Endodermal cell (in vitro differentiated cells): ENCODE measurements at regions not wholly inside any gene's neighbourhood (a gene's known extent, or its start where the extent isn't known, plus 50 kb on each side); places are given as distances from the start of the nearest gene placed in this dataset.

Experiments used
- DNase-seq: peaks from one replicate; pipeline ENCODE4 v3.0.0-alpha.2; 2017
- H3K27ac ChIP-seq: 2 replicates; pipeline ENCODE4 v1.5.1; 2013; ENCODE audit warnings: mild to moderate bottlenecking, low read depth, low read length, moderate library complexity
- H3K27me3 ChIP-seq: 2 replicates; pipeline ENCODE4 v1.6.1; 2013; ENCODE audit warnings: mild to moderate bottlenecking, low read length, moderate library complexity; ENCODE audit not compliant: insufficient read depth, control insufficient read depth, poor library complexity, severe bottlenecking
- H3K36me3 ChIP-seq: 2 replicates; pipeline ENCODE4 v1.7.0; 2013; ENCODE audit warnings: mild to moderate bottlenecking, low read length, moderate library complexity; ENCODE audit not compliant: control insufficient read depth, insufficient read depth
- H3K4me1 ChIP-seq: one replicate; pipeline ENCODE4 v1.7.0; 2013; ENCODE audit warnings: low read length; ENCODE audit not compliant: control insufficient read depth, insufficient read depth
- H3K4me3 ChIP-seq: 2 replicates; pipeline ENCODE4 v1.5.1; 2013; ENCODE audit warnings: mild to moderate bottlenecking, low read length, moderate library complexity
- H3K9ac ChIP-seq: 2 replicates; pipeline ENCODE4 v1.6.1; 2013; ENCODE audit warnings: mild to moderate bottlenecking, low read length, moderate library complexity; ENCODE audit not compliant: poor library complexity, severe bottlenecking; ENCODE audit errors: extremely low read depth
- H3K9me3 ChIP-seq: 2 replicates; pipeline ENCODE4 v1.6.1; 2013; ENCODE audit warnings: mild to moderate bottlenecking, low read length, moderate library complexity; ENCODE audit not compliant: control insufficient read depth
- H3K27ac Mint-ChIP-seq: 2 replicates; pipeline ENCODE4 v1.8.0; 2020; ENCODE audit warnings: mixed read lengths
- H3K27me3 Mint-ChIP-seq: 2 replicates; pipeline ENCODE4 v1.8.0; 2021; ENCODE audit warnings: mild to moderate bottlenecking, mixed read lengths; ENCODE audit not compliant: insufficient read depth
- H3K36me3 Mint-ChIP-seq: 2 replicates; pipeline ENCODE4 v1.8.0; 2020; ENCODE audit warnings: low read depth, mixed read lengths
- H3K4me1 Mint-ChIP-seq: 2 replicates; pipeline ENCODE4 v1.8.0; 2020; ENCODE audit warnings: mixed read lengths
- H3K4me3 Mint-ChIP-seq: 2 replicates; pipeline ENCODE4 v1.8.0; 2020; ENCODE audit warnings: mild to moderate bottlenecking, moderate library complexity, mixed read lengths
- H3K9me3 Mint-ChIP-seq: 2 replicates; pipeline ENCODE4 v1.8.0; 2020; ENCODE audit warnings: mild to moderate bottlenecking, mixed read lengths
- WGBS, 2 experiments: methylation state at CpG; one replicate each; pipeline versions ENCODE4 v1.1.5 to v1.1.7; 2013; ENCODE audit warnings: missing lambda C conversion rate in 2 of 2, mixed read lengths in 1 of 2; ENCODE audit not compliant: insufficient coverage in 1 of 2, insufficient read length in 1 of 2; 5-methylcytosine and 5-hydroxymethylcytosine counted together
- TF ChIP-seq, protein P1 (sequence below): fragments of 200-600 bp; sonication (generic); conservative IDR thresholded peaks from 2 replicates; pipeline ENCODE4 v1.5.0; 2021; ENCODE audit warnings: antibody characterized with exemption, mild to moderate bottlenecking

DNA sequence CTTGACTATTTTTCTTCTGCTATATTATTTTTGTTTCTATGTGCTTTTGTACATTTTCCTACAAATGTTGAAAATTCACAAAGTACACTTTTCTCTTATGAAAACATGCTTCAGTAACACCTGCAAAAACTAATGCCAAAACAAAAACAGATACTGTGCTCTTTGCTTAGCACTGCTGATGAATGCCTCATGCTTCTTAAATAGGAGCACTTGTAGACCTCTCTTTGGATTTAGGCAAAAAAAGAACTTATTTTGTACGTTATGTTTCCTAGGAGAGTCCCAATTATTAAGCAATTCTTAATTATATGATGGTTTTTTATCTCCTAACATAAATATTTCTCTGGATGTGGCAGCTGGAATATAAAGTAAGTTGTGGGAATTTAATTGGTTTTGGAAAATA is 285.0 kb upstream of the ARSJ start:
- Histone ChIP-seq H3K36me3 (no peaks in the 10 kb centered on the region), H3K9me3 (no peaks in the 10 kb centered on the region), H3K27ac (no peak overlapping the region), H3K9ac (no peak overlapping the region), H3K4me1 (no peaks in the 10 kb centered on the region), H3K27me3 (no peaks in the 10 kb centered on the region), H3K4me3 (no peak overlapping the region)
- no peak overlapping the region for H3K27ac Mint-ChIP-seq
- H3K27me3 Mint-ChIP-seq, result no peaks in the 10 kb centered on the region
- H3K9me3 Mint-ChIP-seq, result peaks cover 13% of the 10 kb centered on the region
- no peak overlapping the region for H3K4me3 Mint-ChIP-seq
- no peaks in the 10 kb centered on the region for H3K36me3 Mint-ChIP-seq
- DNase-seq, result no peak
- TF ChIP-seq, protein P1, sequence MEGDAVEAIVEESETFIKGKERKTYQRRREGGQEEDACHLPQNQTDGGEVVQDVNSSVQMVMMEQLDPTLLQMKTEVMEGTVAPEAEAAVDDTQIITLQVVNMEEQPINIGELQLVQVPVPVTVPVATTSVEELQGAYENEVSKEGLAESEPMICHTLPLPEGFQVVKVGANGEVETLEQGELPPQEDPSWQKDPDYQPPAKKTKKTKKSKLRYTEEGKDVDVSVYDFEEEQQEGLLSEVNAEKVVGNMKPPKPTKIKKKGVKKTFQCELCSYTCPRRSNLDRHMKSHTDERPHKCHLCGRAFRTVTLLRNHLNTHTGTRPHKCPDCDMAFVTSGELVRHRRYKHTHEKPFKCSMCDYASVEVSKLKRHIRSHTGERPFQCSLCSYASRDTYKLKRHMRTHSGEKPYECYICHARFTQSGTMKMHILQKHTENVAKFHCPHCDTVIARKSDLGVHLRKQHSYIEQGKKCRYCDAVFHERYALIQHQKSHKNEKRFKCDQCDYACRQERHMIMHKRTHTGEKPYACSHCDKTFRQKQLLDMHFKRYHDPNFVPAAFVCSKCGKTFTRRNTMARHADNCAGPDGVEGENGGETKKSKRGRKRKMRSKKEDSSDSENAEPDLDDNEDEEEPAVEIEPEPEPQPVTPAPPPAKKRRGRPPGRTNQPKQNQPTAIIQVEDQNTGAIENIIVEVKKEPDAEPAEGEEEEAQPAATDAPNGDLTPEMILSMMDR, result no peak
- no peaks in the 10 kb centered on the region for H3K4me1 Mint-ChIP-seq
- 100% methylated on average over 1 of the region's 1 CpG; no CpG with 5 or more reads in 1 of the 2 experiments for WGBS, 2 experiments

DNA sequence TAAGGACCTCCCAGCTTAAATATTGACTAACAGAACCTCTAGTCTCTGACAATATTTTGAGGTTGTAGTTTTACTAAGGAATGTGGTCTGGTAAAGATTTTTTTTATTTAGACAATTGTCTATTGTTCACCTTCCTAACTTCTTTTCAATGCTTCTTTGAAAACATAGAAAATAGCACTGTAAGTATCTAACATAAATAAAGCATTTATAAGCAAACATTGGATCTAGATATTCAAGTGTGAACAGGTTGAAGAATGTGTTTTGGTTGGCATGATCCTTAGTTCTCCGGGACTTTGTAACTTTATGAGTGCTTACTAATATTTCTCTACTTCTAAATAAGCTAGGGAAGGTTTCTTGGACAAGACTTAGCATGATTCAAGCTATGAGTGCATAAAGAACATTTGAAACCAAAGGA is 285.4 kb upstream of the ARSJ start:
- H3K4me3 Mint-ChIP-seq, result no peak overlapping the region
- H3K4me1 ChIP-seq, result no peaks in the 10 kb centered on the region
- no peaks in the 10 kb centered on the region for H3K27me3 ChIP-seq
- peaks cover 13% of the 10 kb centered on the region for H3K9me3 Mint-ChIP-seq
- no peaks in the 10 kb centered on the region for H3K4me1 Mint-ChIP-seq
- no peak for DNase-seq
- H3K4me3 ChIP-seq, result no peak overlapping the region
- H3K27ac Mint-ChIP-seq, result no peak overlapping the region
- WGBS, 2 experiments, result 100% methylated on average over 1 of the region's 1 CpG; no CpG with 5 or more reads in 1 of the 2 experiments
- no peaks in the 10 kb centered on the region for H3K36me3 Mint-ChIP-seq
- no peaks in the 10 kb centered on the region for H3K36me3 ChIP-seq
- no peaks in the 10 kb centered on the region for H3K27me3 Mint-ChIP-seq
- H3K27ac ChIP-seq, result no peak overlapping the region
- no peak overlapping the region for H3K9ac ChIP-seq
- H3K9me3 ChIP-seq, result no peaks in the 10 kb centered on the region
- TF ChIP-seq, protein P1, result no peak

DNA sequence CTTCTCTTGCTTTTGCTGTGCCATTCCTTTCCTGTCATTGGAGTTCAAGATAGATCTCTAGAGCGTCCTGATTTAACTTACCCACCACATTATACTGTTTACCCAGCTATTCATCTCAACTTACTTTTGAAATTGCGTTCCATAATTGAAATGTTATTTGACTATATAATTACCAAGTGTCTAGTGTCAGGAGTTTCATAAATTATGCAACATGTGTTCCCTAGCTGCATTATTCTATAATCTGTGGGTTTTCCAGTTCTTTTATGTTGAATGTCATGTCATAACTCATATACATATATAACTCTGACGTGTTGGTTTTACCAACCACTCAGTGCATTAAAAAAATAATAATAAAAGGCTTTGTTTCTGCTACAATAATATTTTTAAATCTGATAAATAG is 285.9 kb upstream of the ARSJ start:
- Histone ChIP-seq H3K36me3 (no peaks in the 10 kb centered on the region), H3K27me3 (no peaks in the 10 kb centered on the region), H3K9me3 (no peaks in the 10 kb centered on the region), H3K27ac (no peak overlapping the region), H3K4me1 (no peaks in the 10 kb centered on the region), H3K9ac (no peak overlapping the region), H3K4me3 (no peak overlapping the region)
- peaks cover 13% of the 10 kb centered on the region for H3K9me3 Mint-ChIP-seq
- H3K4me3 Mint-ChIP-seq, result no peak overlapping the region
- no peaks in the 10 kb centered on the region for H3K27me3 Mint-ChIP-seq
- no peak overlapping the region for H3K27ac Mint-ChIP-seq
- no peak for DNase-seq
- TF ChIP-seq, protein P1, result no peak
- WGBS, 2 experiments, result 91 to 100% methylated on average over 1 to 2 of the region's 3 CpGs
- no peaks in the 10 kb centered on the region for H3K4me1 Mint-ChIP-seq
- no peaks in the 10 kb centered on the region for H3K36me3 Mint-ChIP-seq
